Pancreas (tissue), 10 donors: ENCODE measurements at regions not wholly inside any gene's neighbourhood (a gene's known extent, or its start where the extent isn't known, plus 50 kb on each side); places are given as distances from the start of the nearest gene placed in this dataset.

Experiments used
- ATAC-seq, 4 donors: fragments of 200-7000 bp; cut with Tn5 transposase; one replicate each; pipeline versions ENCODE4 v1.8.0 to v1.9.1; 2020; ENCODE audit warnings: mild to moderate bottlenecking in 4 of 4, moderate library complexity in 4 of 4
- DNase-seq, 6 donors: peaks; one replicate each; pipeline ENCODE4 v3.0.0-alpha.2; 2020
- FAIRE-seq: peaks from 2 replicates; lab custom pipeline; 2012; peaks lifted over from hg19 to GRCh38; lab: Jason Lieb, UNC
- H3K27ac ChIP-seq, 4 donors: fragments of 200-600 bp; sonication (generic); 1 replicate in 3 of 4; 2 replicates in 1 of 4; pipeline versions ENCODE4 v1.5.0 to v1.8.0; 2020
- H3K27me3 ChIP-seq, 4 donors: fragments of 200-600 bp; one replicate each; pipeline ENCODE4 v1.8.0; 2021
- H3K36me3 ChIP-seq, 3 donors: fragments of 200-600 bp; sonication (generic) in 1 of 3; one replicate each; pipeline versions ENCODE4 v1.5.0 to v1.8.0; 2020 to 2021
- H3K4me1 ChIP-seq, 3 donors: fragments of 200-600 bp; one replicate each; pipeline ENCODE4 v1.8.0; 2021
- H3K4me3 ChIP-seq, 4 donors: fragments of 200-600 bp; sonication (generic) in 2 of 4; one replicate each; pipeline versions ENCODE4 v1.5.0 to v1.8.0; 2020 to 2021
- H3K9me3 ChIP-seq, 4 donors: fragments of 200-600 bp; one replicate each; pipeline ENCODE4 v1.8.0; 2021
- CTCF ChIP-seq, 4 donors: fragments of 200-600 bp; sonication (generic) in 3 of 4; IDR thresholded peaks; one replicate each; pipeline versions ENCODE4 v1.5.0 to v1.8.0; 2021; ENCODE audit warnings: antibody characterized with exemption in 4 of 4
- WGBS, 2 donors: extraction: QIAGEN DNeasy Blood & Tissue Kit; methylation state at CpG; one replicate each; pipeline ENCODE4 v1.1.7; 2013; 5-methylcytosine and 5-hydroxymethylcytosine counted together
- intact Hi-C, 3 donors: fragments of 100-400 bp; cut with DNase I; formaldehyde crosslinking; loops; one replicate each; pipeline versions ENCODE4 v1.11.1 to v1.14.2; 2022
- donor health status: healthy with polysubstance abuse.
- donor health status: DM: no; HTN: no; CAD: no; lungs with moderate emphysema.
- donor health status: DM: no; HTN: no; CAD: no.
- donor health status: control.
- donor health status: control.
- donor health status: Bipolar disorder and iron deficiency.
- donor health status: DM: yes; HTN: yes; CAD: no.
- donor health status: DM: no; HTN: no; CAD: no.
- donor health status: DM: no; HTN: no; CAD: no.
- donor health status: DM: yes; HTN: yes; CAD: no.

GRCh38 chr2:146094185-146094584 lies 1574.3 kb upstream of the ZEB2 start:
- Histone ChIP-seq H3K4me1 (no peaks in the 10 kb centered on the region), H3K27ac (no peak overlapping the region), H3K27me3 (no peaks in the 10 kb centered on the region), H3K4me3 (no peak overlapping the region), H3K36me3 (no peaks in the 10 kb centered on the region), H3K9me3 (no peaks in the 10 kb centered on the region)
- FAIRE-seq (no peak), ATAC-seq (no peak), DNase-seq (no peak)
- 69 to 79% methylated on average over 3 of the region's 3 CpGs for WGBS, 2 donors
- intact Hi-C loops, result no loop called here
- TF ChIP-seq CTCF (IDR thresholded peaks at IDR 0.05), result no peak

GRCh38 chr2:146081459-146081858 lies 1561.5 kb upstream of the ZEB2 start:
- intact Hi-C loops, result no loop called here
- WGBS, 2 donors, result 60 to 71% methylated on average over 1 of the region's 1 CpG
- FAIRE-seq, result no peak

GRCh38 chr2:146080925-146081324 lies 1561.0 kb upstream of the ZEB2 start:
- no peak for TF ChIP-seq CTCF (IDR thresholded peaks at IDR 0.05)
- Histone ChIP-seq H3K27ac (no peak overlapping the region), H3K9me3 (no peaks in the 10 kb centered on the region), H3K36me3 (no peaks in the 10 kb centered on the region), H3K4me3 (no peak overlapping the region), H3K4me1 (no peaks in the 10 kb centered on the region), H3K27me3 (no peaks in the 10 kb centered on the region)
- ATAC-seq, result no peak
- FAIRE-seq, result peak; percentile 79
- 76 to 87% methylated on average over 2 of the region's 2 CpGs for WGBS, 2 donors
- DNase-seq, result no peak
- intact Hi-C loops, result no loop called here

More at GRCh38 chr2:146081459-146081858, 1561.5 kb upstream of the ZEB2 start:
- ATAC-seq, result no peak
- H3K27me3 ChIP-seq, result no peaks in the 10 kb centered on the region
- no peak overlapping the region for H3K27ac ChIP-seq
- H3K36me3 ChIP-seq, result no peaks in the 10 kb centered on the region
- no peaks in the 10 kb centered on the region for H3K4me1 ChIP-seq
- DNase-seq, result no peak
- no peak overlapping the region for H3K4me3 ChIP-seq
- TF ChIP-seq CTCF (IDR thresholded peaks at IDR 0.05), result no peak
- H3K9me3 ChIP-seq, result no peaks in the 10 kb centered on the region

- TF ChIP-seq CTCF (IDR thresholded peaks at IDR 0.05), result no peak
- DNase-seq (no peak), ATAC-seq (no peak), FAIRE-seq (no peak)
- H3K4me1 ChIP-seq, result no peaks in the 10 kb centered on the region
- no peaks in the 10 kb centered on the region for H3K9me3 ChIP-seq
- no peak overlapping the region for H3K4me3 ChIP-seq
- WGBS, 2 donors, result 60 to 69% methylated on average over 1 of the region's 1 CpG
- no peaks in the 10 kb centered on the region for H3K27me3 ChIP-seq
- intact Hi-C loops, result no loop called here
- H3K27ac ChIP-seq, result no peak overlapping the region
- no peaks in the 10 kb centered on the region for H3K36me3 ChIP-seq
Measured at GRCh38 chr2:146079216-146079615, 1559.3 kb upstream of the ZEB2 start.

GRCh38 chr2:146077156-146077555 lies 1557.2 kb upstream of the ZEB2 start:
- H3K36me3 ChIP-seq, result no peaks in the 10 kb centered on the region
- no peak for TF ChIP-seq CTCF (IDR thresholded peaks at IDR 0.05)
- no peak overlapping the region for H3K4me3 ChIP-seq
- no peaks in the 10 kb centered on the region for H3K9me3 ChIP-seq
- DNase-seq, result no peak
- H3K27ac ChIP-seq, result no peak overlapping the region
- H3K4me1 ChIP-seq, result no peaks in the 10 kb centered on the region
- ATAC-seq, result no peak
- WGBS, 2 donors, result 53 to 77% methylated on average over 1 of the region's 1 CpG
- FAIRE-seq, result no peak
- intact Hi-C loops, result no loop called here
- H3K27me3 ChIP-seq, result no peaks in the 10 kb centered on the region
